HL-60 (cell line): ENCODE measurements at regions not wholly inside any gene's neighbourhood (a gene's known extent, or its start where the extent isn't known, plus 50 kb on each side); places are given as distances from the start of the nearest gene placed in this dataset.

ENCODE experiments used
- GABPA ChIP-seq: IDR thresholded peaks from 2 replicates; pipeline ENCODE4 v1.6.1; 2012; ENCODE audit warnings: low read depth
- POLR2AphosphoS5 ChIP-seq: IDR thresholded peaks from 2 replicates; pipeline ENCODE4 v1.6.1; 2012; ENCODE audit warnings: low read depth
- SPI1 ChIP-seq: IDR thresholded peaks from 2 replicates; pipeline ENCODE4 v1.6.1; 2012; ENCODE audit warnings: low read depth, mild to moderate bottlenecking, borderline replicate concordance
- TF ChIP-seq, protein P1 (sequence below): IDR thresholded peaks from one replicate; pipeline ENCODE4 v1.5.1; 2011; ENCODE audit warnings: low read length, control low read depth, inconsistent platforms; ENCODE audit not compliant: insufficient read depth
- TF ChIP-seq, protein P2 (sequence below): IDR thresholded peaks from 2 replicates; pipeline ENCODE4 v1.6.1; 2012; ENCODE audit warnings: low read depth; ENCODE audit not compliant: insufficient replicate concordance

DNA sequence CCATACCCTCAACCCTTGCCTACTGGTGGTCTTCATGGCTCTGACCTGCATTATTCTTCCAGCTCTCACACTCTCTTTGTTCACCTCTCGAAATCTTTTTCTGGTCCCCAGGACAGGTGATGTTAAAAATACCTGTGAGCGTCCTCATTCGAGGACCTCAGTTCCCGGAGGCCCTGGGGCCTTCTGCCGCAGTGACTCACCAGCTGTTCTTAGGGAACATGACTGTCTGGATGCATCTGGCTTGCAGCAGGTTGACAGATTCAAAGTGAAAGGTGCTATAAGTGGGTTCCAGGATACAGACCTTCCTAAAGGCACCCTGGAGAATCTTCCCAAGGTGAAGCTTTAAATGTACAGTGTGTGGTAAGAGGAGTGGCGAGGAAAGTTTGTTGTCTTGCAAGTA, 210.4 kb upstream of the KCNG1 start:
- TF ChIP-seq, protein P1, sequence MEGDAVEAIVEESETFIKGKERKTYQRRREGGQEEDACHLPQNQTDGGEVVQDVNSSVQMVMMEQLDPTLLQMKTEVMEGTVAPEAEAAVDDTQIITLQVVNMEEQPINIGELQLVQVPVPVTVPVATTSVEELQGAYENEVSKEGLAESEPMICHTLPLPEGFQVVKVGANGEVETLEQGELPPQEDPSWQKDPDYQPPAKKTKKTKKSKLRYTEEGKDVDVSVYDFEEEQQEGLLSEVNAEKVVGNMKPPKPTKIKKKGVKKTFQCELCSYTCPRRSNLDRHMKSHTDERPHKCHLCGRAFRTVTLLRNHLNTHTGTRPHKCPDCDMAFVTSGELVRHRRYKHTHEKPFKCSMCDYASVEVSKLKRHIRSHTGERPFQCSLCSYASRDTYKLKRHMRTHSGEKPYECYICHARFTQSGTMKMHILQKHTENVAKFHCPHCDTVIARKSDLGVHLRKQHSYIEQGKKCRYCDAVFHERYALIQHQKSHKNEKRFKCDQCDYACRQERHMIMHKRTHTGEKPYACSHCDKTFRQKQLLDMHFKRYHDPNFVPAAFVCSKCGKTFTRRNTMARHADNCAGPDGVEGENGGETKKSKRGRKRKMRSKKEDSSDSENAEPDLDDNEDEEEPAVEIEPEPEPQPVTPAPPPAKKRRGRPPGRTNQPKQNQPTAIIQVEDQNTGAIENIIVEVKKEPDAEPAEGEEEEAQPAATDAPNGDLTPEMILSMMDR: no peak
- no peak for TF ChIP-seq GABPA
- TF ChIP-seq POLR2AphosphoS5: no peak
- TF ChIP-seq, protein P2, sequence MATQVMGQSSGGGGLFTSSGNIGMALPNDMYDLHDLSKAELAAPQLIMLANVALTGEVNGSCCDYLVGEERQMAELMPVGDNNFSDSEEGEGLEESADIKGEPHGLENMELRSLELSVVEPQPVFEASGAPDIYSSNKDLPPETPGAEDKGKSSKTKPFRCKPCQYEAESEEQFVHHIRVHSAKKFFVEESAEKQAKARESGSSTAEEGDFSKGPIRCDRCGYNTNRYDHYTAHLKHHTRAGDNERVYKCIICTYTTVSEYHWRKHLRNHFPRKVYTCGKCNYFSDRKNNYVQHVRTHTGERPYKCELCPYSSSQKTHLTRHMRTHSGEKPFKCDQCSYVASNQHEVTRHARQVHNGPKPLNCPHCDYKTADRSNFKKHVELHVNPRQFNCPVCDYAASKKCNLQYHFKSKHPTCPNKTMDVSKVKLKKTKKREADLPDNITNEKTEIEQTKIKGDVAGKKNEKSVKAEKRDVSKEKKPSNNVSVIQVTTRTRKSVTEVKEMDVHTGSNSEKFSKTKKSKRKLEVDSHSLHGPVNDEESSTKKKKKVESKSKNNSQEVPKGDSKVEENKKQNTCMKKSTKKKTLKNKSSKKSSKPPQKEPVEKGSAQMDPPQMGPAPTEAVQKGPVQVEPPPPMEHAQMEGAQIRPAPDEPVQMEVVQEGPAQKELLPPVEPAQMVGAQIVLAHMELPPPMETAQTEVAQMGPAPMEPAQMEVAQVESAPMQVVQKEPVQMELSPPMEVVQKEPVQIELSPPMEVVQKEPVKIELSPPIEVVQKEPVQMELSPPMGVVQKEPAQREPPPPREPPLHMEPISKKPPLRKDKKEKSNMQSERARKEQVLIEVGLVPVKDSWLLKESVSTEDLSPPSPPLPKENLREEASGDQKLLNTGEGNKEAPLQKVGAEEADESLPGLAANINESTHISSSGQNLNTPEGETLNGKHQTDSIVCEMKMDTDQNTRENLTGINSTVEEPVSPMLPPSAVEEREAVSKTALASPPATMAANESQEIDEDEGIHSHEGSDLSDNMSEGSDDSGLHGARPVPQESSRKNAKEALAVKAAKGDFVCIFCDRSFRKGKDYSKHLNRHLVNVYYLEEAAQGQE: no peak
- no peak for TF ChIP-seq SPI1
